ENCODE measurements at regions not wholly inside any gene's neighbourhood (a gene's known extent, or its start where the extent isn't known, plus 50 kb on each side); places are given as distances from the start of the nearest gene placed in this dataset.

- H3K4me1 ChIP-seq, result no peaks in the 10 kb centered on the region
- 88 to 91% methylated on average over 2 of the region's 2 CpGs for WGBS, 2 donors
- H3K4me3 ChIP-seq, result no peak overlapping the region
- H3K27me3 ChIP-seq, result no peaks in the 10 kb centered on the region
- H3K9me3 ChIP-seq, result no peaks in the 10 kb centered on the region
- no peak for ATAC-seq (ENCODE audit: low FRiP score in 2 of 2)
- no peak for TF ChIP-seq CTCF (IDR thresholded peaks at IDR 0.05)
- no peak for TF ChIP-seq POLR2AphosphoS5 (IDR thresholded peaks at IDR 0.05)
- TF ChIP-seq EP300 (IDR thresholded peaks at IDR 0.05), result no peak
- no peak for TF ChIP-seq POLR2A (IDR thresholded peaks at IDR 0.05)
- H3K36me3 ChIP-seq, result no peaks in the 10 kb centered on the region
- no peak overlapping the region for H3K27ac ChIP-seq
- no peak for DNase-seq
Measured at GRCh38 chr12:41784957-41785356, 359.7 kb downstream of the GXYLT1 start.

DNA sequence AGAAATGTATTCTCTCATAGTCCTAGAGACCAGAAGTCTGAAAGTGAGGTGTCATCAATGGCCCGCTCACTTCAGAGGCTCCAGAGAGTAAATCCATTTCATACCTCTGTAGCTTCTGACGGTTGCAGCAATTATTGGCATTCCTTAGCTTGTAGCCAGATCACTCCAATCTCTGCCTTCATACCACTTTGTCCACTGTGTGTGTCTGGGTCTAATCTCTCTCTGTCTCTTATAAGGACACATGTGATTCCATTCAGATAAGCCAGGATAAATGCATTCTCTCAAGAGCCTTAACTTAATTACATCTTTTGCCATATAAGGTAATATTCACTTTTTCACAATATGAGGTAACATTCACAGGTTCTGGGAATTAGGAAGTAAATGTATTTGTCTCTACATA is 365.7 kb downstream of the GXYLT1 start:
- H3K27ac ChIP-seq, result no peak overlapping the region
- WGBS, 2 donors, result 48 to 65% methylated on average over 2 of the region's 2 CpGs
- H3K4me1 ChIP-seq, result no peaks in the 10 kb centered on the region
- TF ChIP-seq POLR2A (IDR thresholded peaks at IDR 0.05) (no peak), CTCF (IDR thresholded peaks at IDR 0.05) (no peak), EP300 (IDR thresholded peaks at IDR 0.05) (no peak), POLR2AphosphoS5 (IDR thresholded peaks at IDR 0.05) (no peak)
- no peak overlapping the region for H3K4me3 ChIP-seq
- DNase-seq (no peak), ATAC-seq (ENCODE audit: low FRiP score in 2 of 2) (no peak)
- H3K27me3 ChIP-seq, result no peaks in the 10 kb centered on the region
- no peaks in the 10 kb centered on the region for H3K36me3 ChIP-seq
- H3K9me3 ChIP-seq, result no peaks in the 10 kb centered on the region

- Histone ChIP-seq H3K27ac (no peak overlapping the region), H3K4me1 (no peaks in the 10 kb centered on the region), H3K36me3 (no peaks in the 10 kb centered on the region), H3K4me3 (no peak overlapping the region), H3K9me3 (no peaks in the 10 kb centered on the region), H3K27me3 (no peaks in the 10 kb centered on the region)
- no peak for TF ChIP-seq POLR2AphosphoS5 (IDR thresholded peaks at IDR 0.05)
- WGBS, 2 donors, result 77 to 81% methylated on average over 9 of the region's 9 CpGs
- no peak for ATAC-seq (ENCODE audit: low FRiP score in 2 of 2)
- no peak for DNase-seq
Measured at GRCh38 chr12:41777064-41777790, 367.4 kb downstream of the GXYLT1 start.

DNA sequence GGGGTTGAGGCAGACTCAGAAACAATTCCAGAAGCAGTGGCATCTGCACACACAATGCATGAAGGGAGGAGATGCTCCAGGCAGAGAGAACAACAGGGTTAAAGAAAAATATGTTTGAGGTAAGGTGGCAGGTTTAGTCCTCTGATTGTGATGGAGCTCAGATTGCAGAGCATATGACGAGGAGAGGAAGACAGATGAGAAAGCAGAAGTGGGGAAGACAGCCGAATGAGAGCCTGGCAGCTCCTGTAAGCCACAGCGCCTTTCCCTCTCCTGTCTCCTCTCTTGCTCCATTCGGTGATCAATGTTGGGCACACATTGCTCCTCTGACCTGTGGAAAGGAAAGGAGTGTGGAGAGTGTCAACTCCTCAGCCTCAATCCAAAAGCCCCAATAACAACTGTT is 372.2 kb downstream of the GXYLT1 start:
- Histone ChIP-seq H3K27ac (no peak overlapping the region), H3K4me1 (no peaks in the 10 kb centered on the region), H3K36me3 (no peaks in the 10 kb centered on the region), H3K27me3 (no peaks in the 10 kb centered on the region), H3K4me3 (no peak overlapping the region), H3K9me3 (no peaks in the 10 kb centered on the region)
- ATAC-seq (ENCODE audit: low FRiP score in 2 of 2), result no peak
- no peak for DNase-seq
- no peak for TF ChIP-seq CTCF (IDR thresholded peaks at IDR 0.05)
- no peak for TF ChIP-seq POLR2A (IDR thresholded peaks at IDR 0.05)
- TF ChIP-seq POLR2AphosphoS5 (IDR thresholded peaks at IDR 0.05), result no peak
- TF ChIP-seq EP300 (IDR thresholded peaks at IDR 0.05), result no peak
- 77 to 79% methylated on average over 4 of the region's 4 CpGs for WGBS, 2 donors

GRCh38 chr12:41769810-41770209 is 374.9 kb downstream of the GXYLT1 start:
- ATAC-seq (ENCODE audit: low FRiP score in 2 of 2) (no peak), DNase-seq (no peak)
- WGBS, 2 donors, result 73 to 76% methylated on average over 1 of the region's 1 CpG
- no peaks in the 10 kb centered on the region for H3K27me3 ChIP-seq
- H3K27ac ChIP-seq, result no peak overlapping the region
- no peak overlapping the region for H3K4me3 ChIP-seq
- H3K9me3 ChIP-seq, result no peaks in the 10 kb centered on the region
- TF ChIP-seq CTCF (IDR thresholded peaks at IDR 0.05) (no peak), POLR2A (IDR thresholded peaks at IDR 0.05) (no peak), POLR2AphosphoS5 (IDR thresholded peaks at IDR 0.05) (no peak), EP300 (IDR thresholded peaks at IDR 0.05) (no peak)
- H3K4me1 ChIP-seq, result no peaks in the 10 kb centered on the region
- no peaks in the 10 kb centered on the region for H3K36me3 ChIP-seq
